Glutamatergic neuron (in vitro differentiated cells): ENCODE measurements at regions not wholly inside any gene's neighbourhood (a gene's known extent, or its start where the extent isn't known, plus 50 kb on each side); places are given as distances from the start of the nearest gene placed in this dataset.

Source experiments
- DNase-seq: peaks from one replicate; pipeline ENCODE4 v3.0.0; 2022
- H3K27ac Mint-ChIP-seq: one replicate; pipeline ENCODE4 v1.8.0; 2020; ENCODE audit warnings: mild to moderate bottlenecking, mixed read lengths, inconsistent platforms; ENCODE audit not compliant: unreplicated experiment
- H3K27me3 Mint-ChIP-seq: one replicate; pipeline ENCODE4 v1.8.0; 2020; ENCODE audit warnings: mild to moderate bottlenecking, moderate library complexity, mixed read lengths, inconsistent platforms; ENCODE audit not compliant: unreplicated experiment
- H3K36me3 Mint-ChIP-seq: one replicate; pipeline ENCODE4 v1.8.0; 2020; ENCODE audit warnings: mild to moderate bottlenecking, mixed read lengths, inconsistent platforms; ENCODE audit not compliant: unreplicated experiment
- H3K4me1 Mint-ChIP-seq: one replicate; pipeline ENCODE4 v1.8.0; 2020; ENCODE audit warnings: mild to moderate bottlenecking, low read depth, mixed read lengths, inconsistent platforms; ENCODE audit not compliant: unreplicated experiment
- H3K4me3 Mint-ChIP-seq: one replicate; pipeline ENCODE4 v1.8.0; 2020; ENCODE audit warnings: mild to moderate bottlenecking, mixed read lengths, inconsistent platforms; ENCODE audit not compliant: unreplicated experiment
- H3K9me3 Mint-ChIP-seq: one replicate; pipeline ENCODE4 v1.8.0; 2020; ENCODE audit warnings: mild to moderate bottlenecking, moderate library complexity, mixed read lengths, inconsistent platforms; ENCODE audit not compliant: unreplicated experiment
- TF ChIP-seq, protein P1 (sequence below): fragments of 200-600 bp; sonication (generic); IDR thresholded peaks from one replicate; pipeline ENCODE4 v1.5.0; 2021; ENCODE audit not compliant: partially characterized antibody, unreplicated experiment

- Mint-ChIP-seq H3K4me1 (no peaks in the 10 kb centered on the region), H3K27ac (no peak overlapping the region)
Observed at GRCh38 chr3:113113361-113113760, 98.0 kb upstream of the BOC start.

GRCh38 chr3:113117511-113118234, 93.7 kb upstream of the BOC start:
- Mint-ChIP-seq H3K4me3 (no peak overlapping the region), H3K9me3 (no peaks in the 10 kb centered on the region), H3K27ac (no peak overlapping the region), H3K4me1 (no peaks in the 10 kb centered on the region), H3K36me3 (no peaks in the 10 kb centered on the region), H3K27me3 (no peaks in the 10 kb centered on the region)
- DNase-seq: no peak
- TF ChIP-seq, protein P1, sequence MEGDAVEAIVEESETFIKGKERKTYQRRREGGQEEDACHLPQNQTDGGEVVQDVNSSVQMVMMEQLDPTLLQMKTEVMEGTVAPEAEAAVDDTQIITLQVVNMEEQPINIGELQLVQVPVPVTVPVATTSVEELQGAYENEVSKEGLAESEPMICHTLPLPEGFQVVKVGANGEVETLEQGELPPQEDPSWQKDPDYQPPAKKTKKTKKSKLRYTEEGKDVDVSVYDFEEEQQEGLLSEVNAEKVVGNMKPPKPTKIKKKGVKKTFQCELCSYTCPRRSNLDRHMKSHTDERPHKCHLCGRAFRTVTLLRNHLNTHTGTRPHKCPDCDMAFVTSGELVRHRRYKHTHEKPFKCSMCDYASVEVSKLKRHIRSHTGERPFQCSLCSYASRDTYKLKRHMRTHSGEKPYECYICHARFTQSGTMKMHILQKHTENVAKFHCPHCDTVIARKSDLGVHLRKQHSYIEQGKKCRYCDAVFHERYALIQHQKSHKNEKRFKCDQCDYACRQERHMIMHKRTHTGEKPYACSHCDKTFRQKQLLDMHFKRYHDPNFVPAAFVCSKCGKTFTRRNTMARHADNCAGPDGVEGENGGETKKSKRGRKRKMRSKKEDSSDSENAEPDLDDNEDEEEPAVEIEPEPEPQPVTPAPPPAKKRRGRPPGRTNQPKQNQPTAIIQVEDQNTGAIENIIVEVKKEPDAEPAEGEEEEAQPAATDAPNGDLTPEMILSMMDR: no peak

More at GRCh38 chr3:113113361-113113760, 98.0 kb upstream of the BOC start:
- Mint-ChIP-seq H3K27me3 (no peaks in the 10 kb centered on the region), H3K36me3 (no peaks in the 10 kb centered on the region), H3K4me3 (no peak overlapping the region), H3K9me3 (no peaks in the 10 kb centered on the region)
- no peak for DNase-seq
- TF ChIP-seq, protein P1: no peak

DNA sequence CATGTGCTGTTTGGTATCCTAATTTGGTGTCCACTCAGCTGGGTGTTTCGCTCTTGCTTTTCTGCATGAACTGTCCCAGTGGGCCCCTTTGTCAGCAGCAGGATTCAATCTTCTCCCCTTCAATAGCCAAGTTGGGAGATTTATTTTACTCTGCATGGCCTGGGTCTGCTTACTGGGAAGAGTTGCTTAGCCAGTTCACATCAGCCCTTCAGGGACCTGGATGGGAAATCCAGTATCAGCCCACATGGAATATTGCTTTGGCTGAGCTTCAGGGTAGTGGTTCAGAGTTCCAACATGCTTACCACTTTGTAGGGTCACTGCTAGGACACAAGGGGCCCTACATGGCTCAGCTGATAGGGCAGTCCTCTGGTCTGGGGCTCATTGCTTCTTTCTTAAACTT, 93.0 kb upstream of the BOC start:
- Mint-ChIP-seq H3K9me3 (no peaks in the 10 kb centered on the region), H3K36me3 (no peaks in the 10 kb centered on the region), H3K27ac (no peak overlapping the region), H3K4me1 (no peaks in the 10 kb centered on the region), H3K4me3 (no peak overlapping the region), H3K27me3 (no peaks in the 10 kb centered on the region)
- no peak for DNase-seq
- TF ChIP-seq, protein P1: no peak

- Mint-ChIP-seq H3K4me1 (no peaks in the 10 kb centered on the region), H3K4me3 (no peak overlapping the region), H3K9me3 (no peaks in the 10 kb centered on the region), H3K27me3 (no peaks in the 10 kb centered on the region), H3K27ac (no peak overlapping the region), H3K36me3 (no peaks in the 10 kb centered on the region)
- no peak for DNase-seq
- TF ChIP-seq, protein P1: no peak
Observed at GRCh38 chr3:113124256-113124830, 87.0 kb upstream of the BOC start.

DNA sequence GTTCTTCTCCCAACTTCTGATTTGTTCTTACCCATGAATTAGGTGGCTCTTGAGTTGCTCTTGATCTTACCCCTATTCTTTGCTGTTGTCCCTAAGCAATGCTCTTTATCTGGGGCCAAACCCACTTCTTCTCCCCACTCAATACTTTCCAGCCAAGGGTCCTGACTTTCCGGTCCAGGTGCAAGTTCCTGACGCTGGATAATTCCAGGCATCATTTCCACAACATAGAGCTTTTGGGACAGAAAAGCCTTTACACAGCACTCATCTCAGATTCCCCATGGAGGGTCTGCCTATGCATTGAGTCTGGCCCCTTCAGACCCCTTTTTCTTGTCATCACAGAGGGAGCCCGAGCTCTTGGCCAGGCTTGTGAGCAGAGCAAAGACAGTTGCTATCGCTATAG, 85.4 kb upstream of the BOC start:
- TF ChIP-seq, protein P1: no peak
- Mint-ChIP-seq H3K4me1 (no peaks in the 10 kb centered on the region), H3K36me3 (no peaks in the 10 kb centered on the region), H3K4me3 (no peak overlapping the region), H3K9me3 (no peaks in the 10 kb centered on the region), H3K27ac (no peak overlapping the region), H3K27me3 (no peaks in the 10 kb centered on the region)
- no peak for DNase-seq
